ENCODE measurements at regions not wholly inside any gene's neighbourhood (a gene's known extent, or its start where the extent isn't known, plus 50 kb on each side); places are given as distances from the start of the nearest gene placed in this dataset.

GRCh38 chr3:89787485-89787884, 680.1 kb downstream of the EPHA3 start:
- TF ChIP-seq POLR2A (IDR thresholded peaks at IDR 0.05) (no peak), CTCF (IDR thresholded peaks at IDR 0.05) (no peak)
